T-helper 1 cell treated with Interleukin-12 subunit alpha and Interleukin-12 subunit beta and Interleukin-4 antibody, amounts not matched to agents 30 μg/mL and 1 μg/mL, for 36 hours (primary cell): ENCODE measurements at regions not wholly inside any gene's neighbourhood (a gene's known extent, or its start where the extent isn't known, plus 50 kb on each side); places are given as distances from the start of the nearest gene placed in this dataset.

ENCODE experiments used
- H3K27ac Mint-ChIP-seq: one replicate; pipeline ENCODE4 v1.8.0; 2021; ENCODE audit warnings: mild to moderate bottlenecking, mixed read lengths
- H3K27me3 Mint-ChIP-seq: one replicate; pipeline ENCODE4 v1.8.0; 2021; ENCODE audit warnings: low read depth, mixed read lengths
- H3K36me3 Mint-ChIP-seq: one replicate; pipeline ENCODE4 v1.8.0; 2021; ENCODE audit warnings: low read depth, mixed read lengths
- H3K4me1 Mint-ChIP-seq: one replicate; pipeline ENCODE4 v1.8.0; 2021; ENCODE audit warnings: low read depth, mixed read lengths
- H3K4me3 Mint-ChIP-seq: one replicate; pipeline ENCODE4 v1.8.0; 2021; ENCODE audit warnings: mild to moderate bottlenecking, moderate library complexity, mixed read lengths
- H3K9me3 Mint-ChIP-seq: one replicate; pipeline ENCODE4 v1.8.0; 2021; ENCODE audit warnings: mixed read lengths

GRCh38 chr7:46580766-46581165, 659.7 kb upstream of the IGFBP3 start:
- Mint-ChIP-seq H3K27ac (no peak overlapping the region), H3K9me3 (peaks cover 4% of the 10 kb centered on the region), H3K4me1 (no peaks in the 10 kb centered on the region), H3K36me3 (no peaks in the 10 kb centered on the region), H3K27me3 (no peaks in the 10 kb centered on the region), H3K4me3 (no peak overlapping the region)

GRCh38 chr7:46577394-46577793, 656.3 kb upstream of the IGFBP3 start:
- Mint-ChIP-seq H3K4me1 (no peaks in the 10 kb centered on the region), H3K36me3 (no peaks in the 10 kb centered on the region), H3K9me3 (peaks cover 16% of the 10 kb centered on the region), H3K27ac (no peak overlapping the region), H3K27me3 (no peaks in the 10 kb centered on the region), H3K4me3 (no peak overlapping the region)

DNA sequence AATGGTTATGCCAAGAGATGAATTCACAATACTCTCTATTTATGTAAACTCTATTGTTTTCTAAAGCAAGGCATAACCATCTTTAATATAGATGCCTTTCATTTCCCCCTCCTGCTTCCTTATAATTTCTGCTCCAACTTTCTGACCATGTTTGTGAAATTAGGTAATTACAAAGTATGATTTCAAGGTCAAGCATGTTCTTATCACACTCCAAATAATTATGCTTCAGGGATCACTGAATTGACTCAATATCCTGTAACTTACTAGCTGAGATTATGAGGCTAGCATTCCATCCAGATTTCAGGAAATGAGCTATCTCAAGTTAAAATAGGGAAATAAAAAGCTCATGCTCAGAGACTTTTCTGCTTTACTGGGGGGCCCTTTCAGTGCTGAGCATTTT, 655.9 kb upstream of the IGFBP3 start:
- no peak overlapping the region for H3K4me3 Mint-ChIP-seq
- H3K4me1 Mint-ChIP-seq, result no peaks in the 10 kb centered on the region
- no peaks in the 10 kb centered on the region for H3K27me3 Mint-ChIP-seq
- peaks cover 20% of the 10 kb centered on the region for H3K9me3 Mint-ChIP-seq
- no peak overlapping the region for H3K27ac Mint-ChIP-seq
- H3K36me3 Mint-ChIP-seq, result no peaks in the 10 kb centered on the region

DNA sequence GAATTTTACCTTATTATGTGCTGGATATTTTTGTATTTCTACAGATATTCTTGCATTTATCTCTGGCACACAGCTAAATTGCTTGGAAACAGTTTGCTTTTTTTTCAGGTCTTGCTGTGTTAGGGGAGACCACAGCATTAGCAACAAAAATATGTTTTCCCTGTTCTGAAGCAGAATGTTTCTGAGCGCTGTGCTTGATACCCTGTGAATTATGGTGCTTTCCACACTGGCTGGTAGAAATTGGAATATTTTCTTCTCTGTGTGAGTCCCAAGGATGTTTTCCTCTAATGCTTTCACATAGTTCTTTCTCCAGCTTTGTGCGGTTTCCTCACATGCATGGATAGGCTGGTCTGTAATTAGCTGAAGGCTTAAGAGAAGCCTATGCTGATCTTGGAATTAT, 651.6 kb upstream of the IGFBP3 start:
- Mint-ChIP-seq H3K4me3 (no peak overlapping the region), H3K36me3 (no peaks in the 10 kb centered on the region), H3K9me3 (peaks cover 20% of the 10 kb centered on the region)

GRCh38 chr7:46571996-46572395, 650.9 kb upstream of the IGFBP3 start:
- H3K27ac Mint-ChIP-seq, result no peak overlapping the region
- H3K4me1 Mint-ChIP-seq, result no peaks in the 10 kb centered on the region
- peaks cover 23% of the 10 kb centered on the region for H3K9me3 Mint-ChIP-seq
- H3K36me3 Mint-ChIP-seq, result no peaks in the 10 kb centered on the region
- H3K4me3 Mint-ChIP-seq, result no peak overlapping the region
- no peaks in the 10 kb centered on the region for H3K27me3 Mint-ChIP-seq

More for the DNA sequence above, 651.6 kb upstream of the IGFBP3 start:
- Mint-ChIP-seq H3K27me3 (no peaks in the 10 kb centered on the region), H3K4me1 (no peaks in the 10 kb centered on the region), H3K27ac (no peak overlapping the region)

- Mint-ChIP-seq H3K4me3 (no peak overlapping the region), H3K27ac (no peak overlapping the region), H3K9me3 (peaks cover 19% of the 10 kb centered on the region), H3K4me1 (no peaks in the 10 kb centered on the region), H3K27me3 (no peaks in the 10 kb centered on the region), H3K36me3 (no peaks in the 10 kb centered on the region)
Measured at GRCh38 chr7:46569133-46569465, 648.0 kb upstream of the IGFBP3 start.

- no peak overlapping the region for H3K4me3 Mint-ChIP-seq
- no peaks in the 10 kb centered on the region for H3K27me3 Mint-ChIP-seq
- peaks cover 13% of the 10 kb centered on the region for H3K9me3 Mint-ChIP-seq
- H3K4me1 Mint-ChIP-seq, result no peaks in the 10 kb centered on the region
- no peak overlapping the region for H3K27ac Mint-ChIP-seq
- H3K36me3 Mint-ChIP-seq, result no peaks in the 10 kb centered on the region
Measured at GRCh38 chr7:46568420-46569132, 647.5 kb upstream of the IGFBP3 start.

DNA sequence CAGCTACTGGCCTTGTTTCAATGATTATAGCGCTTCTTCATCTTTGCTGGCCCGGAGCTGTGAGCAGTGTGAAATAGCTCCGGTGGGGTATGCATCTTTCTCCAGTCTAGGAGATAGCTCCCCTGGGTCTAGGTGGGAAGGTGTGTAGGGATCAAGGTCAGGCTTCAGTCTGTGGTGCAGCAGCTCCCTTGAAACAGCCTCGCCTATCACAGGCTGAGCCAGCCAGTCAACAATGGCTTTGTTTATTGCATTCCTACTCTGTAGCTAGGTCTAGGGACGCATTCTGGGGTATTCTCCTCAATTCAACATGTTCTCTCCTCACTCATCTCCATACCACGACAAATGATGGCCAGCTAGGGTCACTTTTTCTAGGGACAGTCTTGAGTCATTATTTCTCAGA, 646.8 kb upstream of the IGFBP3 start:
- no peak overlapping the region for H3K27ac Mint-ChIP-seq
- no peaks in the 10 kb centered on the region for H3K36me3 Mint-ChIP-seq
- no peaks in the 10 kb centered on the region for H3K27me3 Mint-ChIP-seq
- no peak overlapping the region for H3K4me3 Mint-ChIP-seq
- peaks cover 12% of the 10 kb centered on the region for H3K9me3 Mint-ChIP-seq
- no peaks in the 10 kb centered on the region for H3K4me1 Mint-ChIP-seq

- Mint-ChIP-seq H3K4me3 (no peak overlapping the region), H3K9me3 (peaks cover 11% of the 10 kb centered on the region), H3K27me3 (no peaks in the 10 kb centered on the region), H3K27ac (no peak overlapping the region), H3K4me1 (no peaks in the 10 kb centered on the region), H3K36me3 (no peaks in the 10 kb centered on the region)
Measured at GRCh38 chr7:46566097-46566774, 645.2 kb upstream of the IGFBP3 start.

GRCh38 chr7:46565253-46566096, 644.4 kb upstream of the IGFBP3 start:
- H3K9me3 Mint-ChIP-seq, result peaks cover 16% of the 10 kb centered on the region
- H3K4me3 Mint-ChIP-seq, result no peak overlapping the region
- no peaks in the 10 kb centered on the region for H3K36me3 Mint-ChIP-seq
- no peak overlapping the region for H3K27ac Mint-ChIP-seq
- no peaks in the 10 kb centered on the region for H3K4me1 Mint-ChIP-seq
- H3K27me3 Mint-ChIP-seq, result no peaks in the 10 kb centered on the region

DNA sequence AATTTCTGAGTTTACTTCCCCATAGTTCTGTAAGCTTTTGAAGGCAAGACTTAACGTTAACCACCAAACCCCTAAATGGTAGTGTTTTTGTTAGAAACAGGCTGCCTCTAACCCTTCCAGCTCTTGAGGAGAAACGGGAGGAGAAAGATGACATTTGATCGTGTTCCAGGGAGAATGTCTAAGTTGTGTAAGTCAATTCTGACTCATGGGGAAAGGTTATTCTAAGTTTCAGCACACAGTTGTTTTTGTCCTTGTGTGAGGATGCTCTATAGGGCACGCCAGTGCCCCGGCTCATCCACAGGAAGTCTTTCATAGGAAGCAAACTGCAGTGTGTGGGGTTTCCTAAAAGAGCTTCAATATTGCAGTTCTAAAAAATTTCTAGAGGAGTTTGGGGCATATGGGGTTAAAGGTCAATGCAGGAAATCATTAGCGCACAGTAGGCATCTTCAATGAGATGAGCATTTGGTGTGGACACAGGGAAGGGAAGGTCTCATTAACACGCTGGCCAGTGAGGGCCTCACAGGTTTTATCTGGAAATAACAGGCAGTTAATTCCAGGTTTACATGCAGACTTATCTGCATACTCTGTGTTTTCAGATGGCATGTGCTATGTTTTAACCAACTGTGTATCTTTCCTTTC, 638.2 kb upstream of the IGFBP3 start:
- Mint-ChIP-seq H3K27me3 (no peaks in the 10 kb centered on the region), H3K36me3 (no peaks in the 10 kb centered on the region), H3K4me1 (no peaks in the 10 kb centered on the region), H3K4me3 (no peak overlapping the region), H3K27ac (no peak overlapping the region), H3K9me3 (peaks cover 10% of the 10 kb centered on the region)

- H3K4me3 Mint-ChIP-seq, result no peak overlapping the region
- no peak overlapping the region for H3K27ac Mint-ChIP-seq
- H3K27me3 Mint-ChIP-seq, result no peaks in the 10 kb centered on the region
- H3K36me3 Mint-ChIP-seq, result no peaks in the 10 kb centered on the region
- H3K4me1 Mint-ChIP-seq, result no peaks in the 10 kb centered on the region
- peaks cover 10% of the 10 kb centered on the region for H3K9me3 Mint-ChIP-seq
Measured at GRCh38 chr7:46558482-46559193, 637.6 kb upstream of the IGFBP3 start.

- Mint-ChIP-seq H3K4me1 (no peaks in the 10 kb centered on the region), H3K36me3 (no peaks in the 10 kb centered on the region), H3K9me3 (peaks cover 9% of the 10 kb centered on the region), H3K27ac (no peak overlapping the region), H3K4me3 (no peak overlapping the region), H3K27me3 (no peaks in the 10 kb centered on the region)
Measured at GRCh38 chr7:46557781-46558180, 636.7 kb upstream of the IGFBP3 start.

DNA sequence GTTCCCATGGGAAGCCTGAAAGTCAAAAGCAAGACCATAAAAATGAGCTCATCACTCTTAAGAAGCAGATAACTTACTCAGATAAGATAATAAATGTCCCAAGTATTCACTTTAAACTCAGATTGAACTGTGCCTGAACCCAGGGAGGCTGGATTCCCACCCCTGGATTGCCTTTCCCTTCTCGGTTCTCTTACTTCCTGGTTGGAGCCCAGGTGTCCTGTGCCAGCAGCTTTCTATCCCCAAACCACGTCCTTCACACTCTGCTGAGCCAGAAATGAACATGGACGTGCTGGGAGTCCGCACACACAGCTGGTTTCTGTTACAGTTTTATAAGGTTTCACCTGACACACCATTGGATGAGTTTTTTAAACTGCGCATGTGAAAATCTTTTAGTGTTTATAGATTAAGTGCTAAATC, 636.2 kb upstream of the IGFBP3 start:
- Mint-ChIP-seq H3K27me3 (no peaks in the 10 kb centered on the region), H3K9me3 (peaks cover 6% of the 10 kb centered on the region), H3K4me3 (no peak overlapping the region), H3K36me3 (no peaks in the 10 kb centered on the region), H3K4me1 (no peaks in the 10 kb centered on the region), H3K27ac (no peak overlapping the region)
